Loucy (cell line): ENCODE measurements at regions not wholly inside any gene's neighbourhood (a gene's known extent, or its start where the extent isn't known, plus 50 kb on each side); places are given as distances from the start of the nearest gene placed in this dataset.
"Not testable (repeated sequence)": the region's sequence is repeated elsewhere in the genome, so short reads cannot be mapped to it uniquely, and the experiment has no call there.

ENCODE experiments used
- CTCF ChIP-seq: fragments of 200-600 bp; sonication (generic); conservative IDR thresholded peaks from 2 replicates; pipeline ENCODE4 v1.5.1; 2014; ENCODE audit warnings: mild to moderate bottlenecking, antibody characterized with exemption, low read length
- EZH2phosphoT487 ChIP-seq: fragments of 200-600 bp; IDR thresholded peaks from 2 replicates; pipeline ENCODE4 v1.6.1; 2018; ENCODE audit warnings: antibody characterized with exemption, mild to moderate bottlenecking, moderate library complexity, borderline replicate concordance

GRCh38 chr1:83142802-83143201 lies 856.1 kb downstream of the TTLL7 start:
- not testable (repeated sequence) for TF ChIP-seq CTCF, EZH2phosphoT487
